ENCODE measurements at regions not wholly inside any gene's neighbourhood (a gene's known extent, or its start where the extent isn't known, plus 50 kb on each side); places are given as distances from the start of the nearest gene placed in this dataset.
"Not testable (repeated sequence)": the region's sequence is repeated elsewhere in the genome, so short reads cannot be mapped to it uniquely, and the experiment has no call there.

- H3K4me3 ChIP-seq (ENCODE audit: severe bottlenecking); H3K27ac ChIP-seq (ENCODE audit: poor library complexity, severe bottlenecking); H3K9me3 ChIP-seq (ENCODE audit: severe bottlenecking); H3K4me1 ChIP-seq (ENCODE audit: insufficient read depth, poor library complexity, severe bottlenecking); DNase-seq (ENCODE audit: low spot score); H3K36me3 ChIP-seq (ENCODE audit: low read depth); ATAC-seq (ENCODE audit: low read depth); H3K27me3 ChIP-seq (ENCODE audit: insufficient read depth, poor library complexity, severe bottlenecking): not testable (repeated sequence)
These were observed 55.3 kb upstream of the THOC2 start for GRCh38 chrX:123788193-123788592.

GRCh38 chrX:123788744-123789143 lies 55.9 kb upstream of the THOC2 start:
- no peaks in the 10 kb centered on the region for H3K27me3 ChIP-seq (ENCODE audit: insufficient read depth, poor library complexity, severe bottlenecking)
- H3K4me3 ChIP-seq (ENCODE audit: severe bottlenecking): no peak overlapping the region
- H3K4me1 ChIP-seq (ENCODE audit: insufficient read depth, poor library complexity, severe bottlenecking): no peaks in the 10 kb centered on the region
- ATAC-seq (ENCODE audit: low read depth): no peak
- TF ChIP-seq, protein P1, sequence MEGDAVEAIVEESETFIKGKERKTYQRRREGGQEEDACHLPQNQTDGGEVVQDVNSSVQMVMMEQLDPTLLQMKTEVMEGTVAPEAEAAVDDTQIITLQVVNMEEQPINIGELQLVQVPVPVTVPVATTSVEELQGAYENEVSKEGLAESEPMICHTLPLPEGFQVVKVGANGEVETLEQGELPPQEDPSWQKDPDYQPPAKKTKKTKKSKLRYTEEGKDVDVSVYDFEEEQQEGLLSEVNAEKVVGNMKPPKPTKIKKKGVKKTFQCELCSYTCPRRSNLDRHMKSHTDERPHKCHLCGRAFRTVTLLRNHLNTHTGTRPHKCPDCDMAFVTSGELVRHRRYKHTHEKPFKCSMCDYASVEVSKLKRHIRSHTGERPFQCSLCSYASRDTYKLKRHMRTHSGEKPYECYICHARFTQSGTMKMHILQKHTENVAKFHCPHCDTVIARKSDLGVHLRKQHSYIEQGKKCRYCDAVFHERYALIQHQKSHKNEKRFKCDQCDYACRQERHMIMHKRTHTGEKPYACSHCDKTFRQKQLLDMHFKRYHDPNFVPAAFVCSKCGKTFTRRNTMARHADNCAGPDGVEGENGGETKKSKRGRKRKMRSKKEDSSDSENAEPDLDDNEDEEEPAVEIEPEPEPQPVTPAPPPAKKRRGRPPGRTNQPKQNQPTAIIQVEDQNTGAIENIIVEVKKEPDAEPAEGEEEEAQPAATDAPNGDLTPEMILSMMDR (IDR thresholded peaks at IDR 0.05; ENCODE audit: poor library complexity, severe bottlenecking): no peak
- no peaks in the 10 kb centered on the region for H3K9me3 ChIP-seq (ENCODE audit: severe bottlenecking)
- no peaks in the 10 kb centered on the region for H3K36me3 ChIP-seq (ENCODE audit: low read depth)
- no peak overlapping the region for H3K27ac ChIP-seq (ENCODE audit: poor library complexity, severe bottlenecking)
- DNase-seq (ENCODE audit: low spot score): no peak

DNA sequence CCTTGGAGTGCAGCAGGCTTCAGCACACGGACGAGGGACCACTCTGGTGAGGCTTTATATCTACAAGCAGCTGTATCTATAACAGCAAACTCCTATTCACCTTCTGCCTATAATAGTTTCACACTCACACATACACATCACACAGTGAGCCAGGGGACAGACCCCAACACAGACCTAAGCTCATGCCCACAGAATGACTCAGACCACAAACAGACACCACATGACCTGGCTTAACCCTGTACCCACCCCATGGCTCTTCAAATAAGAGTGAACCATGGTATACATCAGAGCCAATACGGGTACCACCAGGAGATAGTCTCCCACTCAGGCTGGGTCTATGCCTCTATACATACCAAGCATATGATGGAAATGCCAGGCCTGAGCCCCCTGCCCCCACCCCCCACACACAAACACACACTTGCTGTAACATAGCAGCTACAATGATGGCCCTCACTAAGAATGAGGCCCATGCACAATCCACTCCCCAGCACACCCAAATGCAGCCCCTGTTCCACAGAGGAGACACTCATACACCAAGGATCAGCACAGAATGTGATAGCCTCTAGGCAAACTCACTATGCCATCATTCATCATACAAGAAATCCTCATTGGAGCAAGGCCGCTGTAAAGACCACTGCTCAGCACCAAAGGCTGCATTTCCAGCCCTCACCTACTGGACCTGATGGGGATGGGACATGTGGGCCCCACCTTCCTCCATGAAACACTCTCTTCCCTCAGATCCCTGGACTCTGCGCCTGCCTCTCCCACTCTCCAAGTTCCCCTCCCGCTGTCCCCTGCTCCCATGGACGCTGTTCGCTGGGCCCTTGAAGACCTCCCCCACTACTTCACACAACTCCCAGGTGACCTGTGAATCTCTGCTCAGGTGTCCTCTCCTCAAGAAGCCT lies 62.1 kb upstream of the XIAP start:
- TF ChIP-seq, protein P1 (IDR thresholded peaks at IDR 0.05; ENCODE audit: poor library complexity, severe bottlenecking): no peak
- no peak overlapping the region for H3K4me3 ChIP-seq (ENCODE audit: severe bottlenecking)
- no peak overlapping the region for H3K27ac ChIP-seq (ENCODE audit: poor library complexity, severe bottlenecking)
- H3K9me3 ChIP-seq (ENCODE audit: severe bottlenecking): no peaks in the 10 kb centered on the region
- no peaks in the 10 kb centered on the region for H3K27me3 ChIP-seq (ENCODE audit: insufficient read depth, poor library complexity, severe bottlenecking)
- no peaks in the 10 kb centered on the region for H3K4me1 ChIP-seq (ENCODE audit: insufficient read depth, poor library complexity, severe bottlenecking)
- H3K36me3 ChIP-seq (ENCODE audit: low read depth): no peaks in the 10 kb centered on the region
- ATAC-seq (ENCODE audit: low read depth) (no peak), DNase-seq (ENCODE audit: low spot score) (no peak)

DNA sequence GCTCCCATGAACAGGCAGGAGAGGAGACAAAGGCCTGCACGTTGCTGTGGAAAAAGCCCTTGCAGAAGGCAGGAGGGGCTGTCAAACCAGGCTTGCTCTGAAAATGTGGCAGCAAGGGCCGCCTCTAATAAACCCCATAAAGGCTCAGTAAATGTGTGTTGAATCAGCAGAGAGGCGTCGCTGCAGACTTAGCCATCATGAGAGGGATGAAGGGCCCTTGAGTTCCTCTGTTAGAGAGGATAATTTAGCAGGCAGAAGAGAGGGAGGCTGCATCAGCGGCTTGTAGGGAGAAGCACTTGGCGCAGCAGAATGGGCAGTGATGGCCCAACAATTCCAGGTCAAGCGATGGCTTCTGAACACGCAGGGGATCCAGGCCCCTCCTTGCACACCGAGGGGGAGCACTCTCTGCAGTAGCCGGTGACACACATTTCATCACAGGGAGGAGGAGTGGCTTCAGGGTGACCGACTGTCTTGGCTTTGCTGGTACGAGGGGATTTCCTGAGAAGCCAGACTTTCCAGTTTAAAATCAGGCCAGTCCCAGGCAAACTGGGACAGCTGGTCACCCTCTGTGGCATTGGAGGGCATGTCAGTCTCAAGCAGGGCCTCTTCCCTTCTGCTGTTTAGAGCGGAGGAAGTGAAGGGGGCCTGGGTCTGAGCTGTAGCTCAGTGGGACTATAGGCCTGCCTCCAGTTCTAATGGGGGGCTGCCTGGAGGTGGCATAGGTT lies 61.0 kb upstream of the XIAP start:
- not testable (repeated sequence) for H3K9me3 ChIP-seq (ENCODE audit: severe bottlenecking); H3K4me1 ChIP-seq (ENCODE audit: insufficient read depth, poor library complexity, severe bottlenecking); H3K36me3 ChIP-seq (ENCODE audit: low read depth); H3K27ac ChIP-seq (ENCODE audit: poor library complexity, severe bottlenecking); ATAC-seq (ENCODE audit: low read depth); H3K4me3 ChIP-seq (ENCODE audit: severe bottlenecking); DNase-seq (ENCODE audit: low spot score); H3K27me3 ChIP-seq (ENCODE audit: insufficient read depth, poor library complexity, severe bottlenecking)

DNA sequence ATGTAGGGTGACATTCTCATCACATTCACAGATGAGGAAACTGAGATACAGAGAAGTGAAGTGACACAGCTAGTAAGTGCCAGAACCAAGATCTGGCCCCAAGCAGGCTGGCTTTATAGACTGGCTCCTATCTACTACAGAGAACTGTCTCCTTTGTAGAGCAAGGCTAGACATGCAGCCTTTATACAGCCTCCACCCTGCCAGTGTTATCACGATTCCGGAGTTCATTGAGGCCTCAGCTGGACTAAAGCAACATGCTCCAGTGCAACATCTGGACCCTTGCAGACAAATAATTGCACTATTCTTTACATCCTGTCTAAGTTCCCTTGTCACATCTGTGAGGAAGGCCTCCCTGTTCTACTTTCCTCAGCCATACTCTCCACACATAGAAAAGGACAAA lies 58.0 kb upstream of the XIAP start:
- H3K4me3 ChIP-seq (ENCODE audit: severe bottlenecking): no peak overlapping the region
- H3K4me1 ChIP-seq (ENCODE audit: insufficient read depth, poor library complexity, severe bottlenecking): peaks cover 4% of the 10 kb centered on the region
- ATAC-seq (ENCODE audit: low read depth) (no peak), DNase-seq (ENCODE audit: low spot score) (no peak)
- H3K27me3 ChIP-seq (ENCODE audit: insufficient read depth, poor library complexity, severe bottlenecking): no peaks in the 10 kb centered on the region
- H3K9me3 ChIP-seq (ENCODE audit: severe bottlenecking): no peaks in the 10 kb centered on the region
- H3K36me3 ChIP-seq (ENCODE audit: low read depth): no peaks in the 10 kb centered on the region
- TF ChIP-seq, protein P1 (IDR thresholded peaks at IDR 0.05; ENCODE audit: poor library complexity, severe bottlenecking): no peak
- no peak overlapping the region for H3K27ac ChIP-seq (ENCODE audit: poor library complexity, severe bottlenecking)

All from RWPE2 (cell line).